AG09319 (cell line): ENCODE measurements at regions not wholly inside any gene's neighbourhood (a gene's known extent, or its start where the extent isn't known, plus 50 kb on each side); places are given as distances from the start of the nearest gene placed in this dataset.

ENCODE experiments used
- DNase-seq: peaks from one replicate; pipeline ENCODE4 v3.0.0-alpha.2; 2010; ENCODE audit warnings: low read depth; ENCODE audit errors: extremely low read depth
- TF ChIP-seq, protein P1 (sequence below): IDR thresholded peaks from 2 replicates; pipeline ENCODE4 v1.5.1; 2011; ENCODE audit warnings: low read depth, mild to moderate bottlenecking, inconsistent platforms, low read length, moderate library complexity

GRCh38 chr2:88247531-88247930 is 77.4 kb downstream of the THNSL2 start:
- DNase-seq, result no peak
- TF ChIP-seq, protein P1, sequence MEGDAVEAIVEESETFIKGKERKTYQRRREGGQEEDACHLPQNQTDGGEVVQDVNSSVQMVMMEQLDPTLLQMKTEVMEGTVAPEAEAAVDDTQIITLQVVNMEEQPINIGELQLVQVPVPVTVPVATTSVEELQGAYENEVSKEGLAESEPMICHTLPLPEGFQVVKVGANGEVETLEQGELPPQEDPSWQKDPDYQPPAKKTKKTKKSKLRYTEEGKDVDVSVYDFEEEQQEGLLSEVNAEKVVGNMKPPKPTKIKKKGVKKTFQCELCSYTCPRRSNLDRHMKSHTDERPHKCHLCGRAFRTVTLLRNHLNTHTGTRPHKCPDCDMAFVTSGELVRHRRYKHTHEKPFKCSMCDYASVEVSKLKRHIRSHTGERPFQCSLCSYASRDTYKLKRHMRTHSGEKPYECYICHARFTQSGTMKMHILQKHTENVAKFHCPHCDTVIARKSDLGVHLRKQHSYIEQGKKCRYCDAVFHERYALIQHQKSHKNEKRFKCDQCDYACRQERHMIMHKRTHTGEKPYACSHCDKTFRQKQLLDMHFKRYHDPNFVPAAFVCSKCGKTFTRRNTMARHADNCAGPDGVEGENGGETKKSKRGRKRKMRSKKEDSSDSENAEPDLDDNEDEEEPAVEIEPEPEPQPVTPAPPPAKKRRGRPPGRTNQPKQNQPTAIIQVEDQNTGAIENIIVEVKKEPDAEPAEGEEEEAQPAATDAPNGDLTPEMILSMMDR, result no peak

DNA sequence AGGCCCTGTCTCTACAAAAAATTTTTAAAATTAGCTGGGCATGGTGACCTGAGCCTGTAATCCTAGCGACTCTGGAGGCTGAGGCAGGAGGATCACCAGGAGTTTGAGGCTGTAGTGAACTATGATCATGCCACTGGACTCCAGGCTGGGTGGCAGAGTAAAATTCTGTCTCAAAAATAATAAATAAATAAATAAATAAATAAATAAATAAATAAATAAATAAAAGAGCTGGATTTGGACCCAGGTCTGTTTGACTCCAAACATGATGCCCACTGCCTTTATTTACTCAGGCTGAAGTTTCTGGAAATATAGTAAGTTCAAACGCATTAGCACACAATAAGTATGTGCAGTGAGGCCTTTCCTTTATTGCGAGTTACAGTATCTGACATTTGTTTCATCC is 75.0 kb downstream of the THNSL2 start:
- TF ChIP-seq, protein P1, result no peak

DNA sequence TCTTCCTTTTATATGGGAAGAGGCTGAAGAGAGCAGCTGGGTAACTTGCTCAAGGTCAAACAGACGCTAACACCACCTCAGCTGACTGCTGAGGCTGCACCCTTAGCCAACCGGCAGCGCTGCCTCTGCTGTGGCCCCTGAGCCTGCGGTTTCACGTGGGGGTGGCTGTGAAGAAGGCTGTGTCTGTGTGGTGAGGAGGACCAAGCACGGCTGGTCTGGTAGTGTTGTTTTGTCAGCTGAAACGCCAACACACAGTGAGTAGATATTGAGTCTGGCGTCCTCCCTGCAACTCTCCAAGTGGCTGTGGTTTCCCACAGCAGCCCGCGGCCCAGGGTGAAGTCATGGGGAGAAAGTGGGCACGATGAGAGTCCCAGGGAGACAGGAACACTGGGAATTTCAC is 69.6 kb downstream of the THNSL2 start:
- DNase-seq, result no peak
- TF ChIP-seq, protein P1, result no peak

More for the DNA sequence above, 75.0 kb downstream of the THNSL2 start:
- DNase-seq, result no peak

DNA sequence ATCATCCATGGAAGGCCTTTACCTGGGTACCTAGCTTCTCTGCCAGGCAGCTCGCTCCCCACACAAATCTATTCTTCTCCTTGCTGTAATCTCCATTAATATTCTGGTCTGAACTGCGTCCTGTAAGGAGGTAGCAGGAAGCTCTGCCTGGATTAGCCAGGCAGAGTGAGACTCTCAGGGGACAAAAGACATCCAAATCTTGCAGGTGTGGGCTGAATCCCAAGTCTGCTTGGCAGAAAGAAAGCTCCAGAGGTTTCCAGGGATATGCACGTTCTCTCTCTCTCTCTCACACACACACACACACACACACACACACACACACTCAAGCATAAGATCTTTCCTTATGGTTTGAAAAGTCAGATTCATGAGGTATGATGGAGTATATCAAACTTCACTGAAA is 66.5 kb downstream of the THNSL2 start:
- TF ChIP-seq, protein P1, result no peak
- DNase-seq, result no peak
